K562 (cell line): ENCODE measurements at regions not wholly inside any gene's neighbourhood (a gene's known extent, or its start where the extent isn't known, plus 50 kb on each side); places are given as distances from the start of the nearest gene placed in this dataset.
A peak's percentile ranks its signal among the peaks of the same experiment; 100 is the strongest.

Experiments used
- ATAC-seq: fragments of 200-7000 bp; cut with Tn5 transposase; 3 replicates; pipeline ENCODE4 v1.9.1; 2020; ENCODE audit warnings: moderate library complexity
- BruUV-seq: library from RNA; stranded (reverse); fragments of 400-500 nt; replicated peaks from 2 replicates; lab custom pipeline; 2021; lab: Mats Ljungman, UMichigan
- CTCF ChIA-PET: fragments of 300-600 bp; formaldehyde crosslinking; extraction: SDS; loops from one replicate; lab custom pipeline; 2021; ENCODE audit warnings: low intra/inter-chr PET ratio; lab: Yijun Ruan, JAX
- POLR2A ChIA-PET: fragments of 300-600, 350-650 bp; sonication (Branson Sonifier 250); formaldehyde crosslinking; extraction: SDS; loops from one replicate; lab custom pipeline; 2021; ENCODE audit warnings: antibody characterized with exemption, inconsistent platforms; lab: Yijun Ruan, JAX
- DNase-seq, 4 experiments: peaks; one replicate each; pipeline versions ENCODE4 v3.0.0 to v3.0.0-alpha.2; 2011 to 2018; ENCODE audit warnings: low spot score in 3 of 4, mixed read lengths in 3 of 4; ENCODE audit errors: extremely low read depth in 1 of 4
- FAIRE-seq: peaks from 2 replicates; lab custom pipeline; 2011; peaks lifted over from hg19 to GRCh38; lab: Jason Lieb, UNC
- H2AFZ ChIP-seq: 2 replicates; pipeline ENCODE4 v1.6.0; 2011; ENCODE audit warnings: low read depth, low read length, control low read depth, inconsistent platforms
- H3K27ac ChIP-seq: fragments of 200-600 bp; 3 replicates; pipeline ENCODE4 v1.8.0; 2011; ENCODE audit warnings: low read depth, mild to moderate bottlenecking, control low read depth, inconsistent platforms, low read length, moderate library complexity, mixed read lengths; ENCODE audit errors: extremely low read depth
- H3K27me3 ChIP-seq, 2 experiments: fragments of 300-600 bp in 1 of 2; 2 replicates in 1 of 2; 3 replicates in 1 of 2; pipeline versions ENCODE4 v1.6.0 to v1.8.0; 2011; ENCODE audit warnings: inconsistent platforms in 2 of 2, low read length in 2 of 2, mild to moderate bottlenecking in 1 of 2, mixed read lengths in 1 of 2, moderate library complexity in 1 of 2; ENCODE audit not compliant: control insufficient read depth in 2 of 2, insufficient read depth in 2 of 2
- H3K36me3 ChIP-seq: fragments of 300-600 bp; 3 replicates; pipeline ENCODE4 v1.8.0; 2011; ENCODE audit warnings: mild to moderate bottlenecking, low read length, inconsistent platforms; ENCODE audit not compliant: control insufficient read depth, insufficient read depth
- H3K4me1 ChIP-seq, 2 experiments: fragments of 200-600 bp in 1 of 2; replicated peaks in 1 of 2; 2 replicates in 1 of 2; 3 replicates in 1 of 2; pipeline versions ENCODE4 v1.5.1 to v1.8.0; 2011; ENCODE audit warnings: inconsistent platforms in 2 of 2, low read length in 2 of 2, mild to moderate bottlenecking in 1 of 2, mixed read lengths in 1 of 2, moderate library complexity in 1 of 2; ENCODE audit not compliant: control insufficient read depth in 2 of 2, insufficient read depth in 2 of 2
- H3K4me2 ChIP-seq: 2 replicates; pipeline ENCODE4 v1.6.1; 2011; ENCODE audit warnings: low read length, control low read depth, inconsistent platforms, mixed read lengths; ENCODE audit not compliant: insufficient read depth
- H3K4me3 ChIP-seq: fragments of 200-600 bp; sonication (generic), shearing (Covaris generic); 2 replicates; pipeline ENCODE4 v1.5.1; 2016; ENCODE audit warnings: control low read depth, inconsistent platforms
- H3K79me2 ChIP-seq: fragments of 200-600 bp; 3 replicates; pipeline ENCODE4 v1.8.0; 2011; ENCODE audit warnings: low read length, inconsistent platforms; ENCODE audit not compliant: control insufficient read depth, insufficient read depth
- H3K9ac ChIP-seq, 2 experiments: 2 replicates each; pipeline versions ENCODE4 v1.6.0 to v1.6.1; 2011; ENCODE audit warnings: low read depth in 2 of 2, low read length in 2 of 2, control low read depth in 1 of 2, inconsistent platforms in 1 of 2, mild to moderate bottlenecking in 1 of 2, mixed read lengths in 1 of 2; ENCODE audit not compliant: insufficient read depth in 1 of 2
- H3K9me1 ChIP-seq: one replicate; pipeline ENCODE4 v1.6.0; 2011; ENCODE audit warnings: inconsistent platforms, mild to moderate bottlenecking, low read length, moderate library complexity; ENCODE audit not compliant: control insufficient read depth, insufficient read depth
- H3K9me3 ChIP-seq: replicated peaks from 2 replicates; pipeline ENCODE4 v1.5.1; 2011; ENCODE audit warnings: low read depth, low read length, inconsistent platforms; ENCODE audit not compliant: control insufficient read depth, insufficient read depth
- H4K20me1 ChIP-seq: replicated peaks from 2 replicates; pipeline ENCODE4 v1.6.1; 2011; ENCODE audit warnings: low read length, inconsistent platforms, mixed read lengths; ENCODE audit not compliant: control insufficient read depth, insufficient read depth
- CSDE1 ChIP-seq, 2 experiments: fragments of 450-650 bp; IDR thresholded peaks; 2 replicates each; pipeline ENCODE4 v1.6.1; 2016; ENCODE audit warnings: mild to moderate bottlenecking in 1 of 2
- FOXK2 ChIP-seq, 2 experiments: fragments of 450-650 bp; IDR thresholded peaks in 1 of 2; conservative IDR thresholded peaks in 1 of 2; 2 replicates each; pipeline ENCODE4 v1.6.1; 2016; ENCODE audit warnings: low read depth in 2 of 2, mild to moderate bottlenecking in 1 of 2
- GABPA ChIP-seq: fragments of 200-800 bp; sonication (Bioruptor generic); conservative IDR thresholded peaks from 2 replicates; pipeline ENCODE4 v1.6.1; 2016; ENCODE audit warnings: low read depth, missing genetic modification characterization, missing compliant biosample characterization
- NFYB ChIP-seq: IDR thresholded peaks from 2 replicates; pipeline ENCODE4 v1.6.1; 2011; ENCODE audit warnings: mild to moderate bottlenecking, moderate library complexity; ENCODE audit not compliant: insufficient read length; ENCODE audit errors: extremely low read depth
- POLR2B ChIP-seq: fragments of 450-650 bp; IDR thresholded peaks from 2 replicates; pipeline ENCODE4 v1.6.1; 2018; ENCODE audit warnings: low read depth; ENCODE audit not compliant: partially characterized antibody
- TEAD4 ChIP-seq, 2 experiments: sonication (generic) in 1 of 2; formaldehyde crosslinking in 1 of 2; IDR thresholded peaks; 2 replicates each; pipeline versions ENCODE4 v1.6.1 to v1.8.0; 2012 to 2022; ENCODE audit warnings: borderline replicate concordance in 1 of 2, inconsistent platforms in 1 of 2, low read length in 1 of 2, mild to moderate bottlenecking in 1 of 2, missing genetic modification reagents in 1 of 2
- YBX1 ChIP-seq: fragments of 450-650 bp; IDR thresholded peaks from 2 replicates; pipeline ENCODE4 v1.7.1; 2016; ENCODE audit warnings: mild to moderate bottlenecking
- ZKSCAN3 ChIP-seq: fragments of 250-450 bp; sonication (Bioruptor Pico); IDR thresholded peaks from 2 replicates; pipeline ENCODE4 v1.4.0; 2020
- ZNF124 ChIP-seq: sonication (generic); formaldehyde crosslinking; IDR thresholded peaks from 2 replicates; pipeline ENCODE4 v1.8.1; 2022; ENCODE audit warnings: missing genetic modification reagents
- ZNF445 ChIP-seq: fragments of 250-450 bp; sonication (Bioruptor Pico); IDR thresholded peaks from 2 replicates; pipeline ENCODE4 v1.4.0; 2020; ENCODE audit warnings: low read depth, mild to moderate bottlenecking, moderate library complexity
- ZNF764 ChIP-seq: fragments of 250-450 bp; sonication (Bioruptor Pico); IDR thresholded peaks from 2 replicates; pipeline ENCODE4 v1.4.0; 2020; ENCODE audit warnings: low read depth, mild to moderate bottlenecking, moderate library complexity
- ZSCAN32 ChIP-seq: fragments of 450-650 bp; formaldehyde crosslinking; IDR thresholded peaks from 2 replicates; pipeline ENCODE4 v1.4.0; 2020; ENCODE audit warnings: mild to moderate bottlenecking, moderate library complexity
- WGBS: fragments of 100-300 bp; shearing (Covaris generic); methylation state at CpG from one replicate; pipeline ENCODE4 v1.1.6; 2016; ENCODE audit warnings: low coverage, mixed read lengths; ENCODE audit not compliant: insufficient coverage; ENCODE audit errors: missing lambda C conversion rate; 5-methylcytosine and 5-hydroxymethylcytosine counted together
- in situ Hi-C: fragments of 300-500 bp; cut with MboI; formaldehyde crosslinking; loops from 4 replicates; pipeline ENCODE4 v1.15.0; 2018; ENCODE audit warnings: inconsistent platforms, mixed read lengths
- intact Hi-C: fragments of 100-400 bp; cut with micrococcal nuclease; formaldehyde crosslinking; loops from 2 replicates; pipeline ENCODE4 v1.14.2; 2022
- TF ChIP-seq, protein P1 (sequence below), 3 experiments: fragments of 200-800 bp in 1 of 3; fragments of 250-450 bp in 1 of 3; fragments of 450-650 bp in 1 of 3; sonication (Bioruptor Pico) in 1 of 3; sonication (Bioruptor generic) in 1 of 3; formaldehyde crosslinking in 1 of 3; IDR thresholded peaks; 2 replicates each; pipeline versions ENCODE4 v1.6.1 to v1.8.0; 2016 to 2022; ENCODE audit warnings: mild to moderate bottlenecking in 2 of 3, missing genetic modification characterization in 2 of 3, missing compliant biosample characterization in 1 of 3, moderate library complexity in 1 of 3
- TF ChIP-seq, protein P2 (sequence below): fragments of 450-650 bp; IDR thresholded peaks from 2 replicates; pipeline ENCODE4 v1.6.1; 2016; ENCODE audit warnings: missing biosample characterization, missing genetic modification characterization

DNA sequence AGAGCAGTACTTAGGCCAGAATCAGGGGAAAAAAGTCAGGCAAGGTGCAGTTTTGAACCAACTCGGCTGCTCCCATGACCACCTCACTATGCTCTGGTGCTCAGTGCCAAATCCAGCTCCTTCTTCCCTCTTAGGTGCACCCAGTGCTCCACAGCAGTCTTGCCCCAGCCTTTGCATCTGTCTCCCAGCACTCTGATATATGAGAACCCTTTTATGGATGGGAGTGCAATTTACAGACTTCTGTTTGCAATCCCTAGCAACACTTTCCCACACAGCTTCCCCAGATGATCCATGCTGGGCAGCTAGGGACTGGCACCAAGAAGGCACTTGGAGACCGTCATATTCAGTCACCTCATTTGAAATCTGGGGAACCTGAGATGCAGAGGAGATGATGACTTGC lies 267.9 kb upstream of the CCL2 start (continued):
- TF ChIP-seq ZNF764 (CRISPR knock-in tag) (no peak), ZNF124 (CRISPR knock-in tag) (no peak), NFYB (no peak), CSDE1 (IDR thresholded peaks at IDR 0.05) (no peak)

DNA sequence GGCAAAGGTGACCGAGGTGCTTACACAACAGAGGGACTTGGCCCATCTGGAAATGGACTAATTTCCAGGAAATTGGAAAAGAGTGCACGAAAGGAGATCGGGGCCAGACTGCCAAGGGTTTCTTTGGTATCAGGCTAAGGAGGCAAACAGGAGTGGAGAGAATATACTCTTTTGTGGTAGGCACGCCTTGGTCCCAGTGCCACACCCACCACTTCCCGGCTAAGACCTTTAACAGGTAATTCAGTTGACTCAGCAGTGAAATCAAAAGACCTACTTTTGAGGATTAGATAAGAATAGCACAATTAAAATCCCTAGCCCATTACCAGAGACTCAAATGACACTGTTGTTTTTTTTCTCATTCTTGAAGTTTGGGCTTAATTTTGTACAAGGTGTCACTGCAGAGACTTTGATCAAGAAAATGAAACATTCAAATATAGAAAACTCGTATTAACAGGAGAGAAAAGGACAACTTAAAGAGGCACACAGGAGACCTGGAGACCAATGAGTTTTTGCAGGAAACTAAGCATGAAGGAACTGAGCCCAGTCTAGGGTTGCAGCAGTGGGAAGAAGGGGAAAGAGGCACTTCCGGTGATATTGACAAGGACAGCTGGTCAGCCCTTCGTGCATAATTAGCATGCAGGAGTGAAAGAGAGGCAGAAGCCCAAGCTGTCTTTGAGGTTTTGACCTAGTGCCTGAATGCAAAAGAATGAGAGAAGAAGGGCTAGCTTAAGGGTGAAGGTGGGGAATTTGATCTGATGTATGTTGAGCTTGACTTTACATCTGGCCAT lies 265.5 kb upstream of the CCL2 start:
- Histone ChIP-seq H3K79me2 (no peaks in the 10 kb centered on the region), H2AFZ (no peak overlapping the region), H3K27ac (no peak overlapping the region), H3K27me3 (no peaks in the 10 kb centered on the region), H3K4me2 (no peak overlapping the region), H3K9ac (no peak overlapping the region), H3K9me3 (no peaks in the 10 kb centered on the region), H3K9me1 (no peaks in the 10 kb centered on the region), H4K20me1 (no peaks in the 10 kb centered on the region), H3K4me3 (no peak overlapping the region), H3K36me3 (no peaks in the 10 kb centered on the region), H3K4me1 (peaks cover 0 to 6% of the 10 kb centered on the region in 2 experiments; a peak in 1 of 5 replicates)
- intact Hi-C loops (no loop called here), in situ Hi-C loops (no loop called here)
- no peak for ATAC-seq
- WGBS, result 2% methylated on average over 8 of the region's 8 CpGs
- ChIA-PET CTCF (interaction anchor here (0.7 kb wide), 1 partner anchor 25 kb away, joined by 3 read pairs; no protein-coding TSS in a partner anchor), POLR2A (interaction anchor here (1.0 to 1.9 kb wide), 3 partner anchors 9 to 76 kb away, joined by 3 to 6 read pairs (median 4); no protein-coding TSS in a partner anchor)
- no peak for FAIRE-seq
- no TSS peak for BruUV-seq
- no peak for DNase-seq
- TF ChIP-seq, protein P1, sequence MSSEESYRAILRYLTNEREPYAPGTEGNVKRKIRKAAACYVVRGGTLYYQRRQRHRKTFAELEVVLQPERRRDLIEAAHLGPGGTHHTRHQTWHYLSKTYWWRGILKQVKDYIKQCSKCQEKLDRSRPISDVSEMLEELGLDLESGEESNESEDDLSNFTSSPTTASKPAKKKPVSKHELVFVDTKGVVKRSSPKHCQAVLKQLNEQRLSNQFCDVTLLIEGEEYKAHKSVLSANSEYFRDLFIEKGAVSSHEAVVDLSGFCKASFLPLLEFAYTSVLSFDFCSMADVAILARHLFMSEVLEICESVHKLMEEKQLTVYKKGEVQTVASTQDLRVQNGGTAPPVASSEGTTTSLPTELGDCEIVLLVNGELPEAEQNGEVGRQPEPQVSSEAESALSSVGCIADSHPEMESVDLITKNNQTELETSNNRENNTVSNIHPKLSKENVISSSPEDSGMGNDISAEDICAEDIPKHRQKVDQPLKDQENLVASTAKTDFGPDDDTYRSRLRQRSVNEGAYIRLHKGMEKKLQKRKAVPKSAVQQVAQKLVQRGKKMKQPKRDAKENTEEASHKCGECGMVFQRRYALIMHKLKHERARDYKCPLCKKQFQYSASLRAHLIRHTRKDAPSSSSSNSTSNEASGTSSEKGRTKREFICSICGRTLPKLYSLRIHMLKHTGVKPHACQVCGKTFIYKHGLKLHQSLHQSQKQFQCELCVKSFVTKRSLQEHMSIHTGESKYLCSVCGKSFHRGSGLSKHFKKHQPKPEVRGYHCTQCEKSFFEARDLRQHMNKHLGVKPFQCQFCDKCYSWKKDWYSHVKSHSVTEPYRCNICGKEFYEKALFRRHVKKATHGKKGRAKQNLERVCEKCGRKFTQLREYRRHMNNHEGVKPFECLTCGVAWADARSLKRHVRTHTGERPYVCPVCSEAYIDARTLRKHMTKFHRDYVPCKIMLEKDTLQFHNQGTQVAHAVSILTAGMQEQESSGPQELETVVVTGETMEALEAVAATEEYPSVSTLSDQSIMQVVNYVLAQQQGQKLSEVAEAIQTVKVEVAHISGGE (CRISPR knock-in tag; IDR thresholded peaks at IDR 0.05), result peak in 1 of 3 experiments; percentile 62; a peak in 1 of 6 replicates
- TF ChIP-seq TEAD4 (IDR thresholded peaks at IDR 0.05; ENCODE audit: low read length) (no peak), TEAD4 (CRISPR knock-in tag; IDR thresholded peaks at IDR 0.05; ENCODE audit: borderline replicate concordance) (no peak), ZSCAN32 (no peak), GABPA (tag) (peak; percentile 48; the same call in 1 of the 2 replicates), YBX1 (no peak), FOXK2 (conservative IDR thresholded peaks at IDR 0.05 in 1 of 2, IDR thresholded peaks at IDR 0.05 in 1 of 2; ENCODE audit: low read depth in 2 of 2) (no peak), ZNF445 (no peak), ZKSCAN3 (CRISPR knock-in tag) (no peak), POLR2B (no peak)
- TF ChIP-seq, protein P2, sequence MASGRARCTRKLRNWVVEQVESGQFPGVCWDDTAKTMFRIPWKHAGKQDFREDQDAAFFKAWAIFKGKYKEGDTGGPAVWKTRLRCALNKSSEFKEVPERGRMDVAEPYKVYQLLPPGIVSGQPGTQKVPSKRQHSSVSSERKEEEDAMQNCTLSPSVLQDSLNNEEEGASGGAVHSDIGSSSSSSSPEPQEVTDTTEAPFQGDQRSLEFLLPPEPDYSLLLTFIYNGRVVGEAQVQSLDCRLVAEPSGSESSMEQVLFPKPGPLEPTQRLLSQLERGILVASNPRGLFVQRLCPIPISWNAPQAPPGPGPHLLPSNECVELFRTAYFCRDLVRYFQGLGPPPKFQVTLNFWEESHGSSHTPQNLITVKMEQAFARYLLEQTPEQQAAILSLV (tag), result no peak
